Upper lobe of left lung (tissue), 6 donors: ENCODE measurements at regions not wholly inside any gene's neighbourhood (a gene's known extent, or its start where the extent isn't known, plus 50 kb on each side); places are given as distances from the start of the nearest gene placed in this dataset.

ENCODE experiments used
- ATAC-seq, 2 donors: fragments of 200-7000 bp; cut with Tn5 transposase; one replicate each; pipeline ENCODE4 v1.9.1; 2022; ENCODE audit warnings: mild to moderate bottlenecking in 2 of 2, moderate library complexity in 2 of 2; ENCODE audit not compliant: low FRiP score in 2 of 2
- DNase-seq, 2 donors: peaks; one replicate each; pipeline ENCODE4 v3.0.0-alpha.2; 2019 to 2020
- H3K27ac ChIP-seq, 4 donors: fragments of 200-600 bp; sonication (generic); one replicate each; pipeline ENCODE4 v1.5.1; 2016 to 2019
- H3K27me3 ChIP-seq, 4 donors: fragments of 200-600 bp; sonication (generic); one replicate each; pipeline ENCODE4 v1.5.1; 2017 to 2019
- H3K36me3 ChIP-seq, 4 donors: fragments of 200-600 bp; sonication (generic); one replicate each; pipeline ENCODE4 v1.5.1; 2016 to 2019
- H3K4me1 ChIP-seq, 4 donors: fragments of 200-600 bp; sonication (generic); one replicate each; pipeline ENCODE4 v1.5.1; 2018 to 2019
- H3K4me3 ChIP-seq, 4 donors: fragments of 200-600 bp; sonication (generic); one replicate each; pipeline ENCODE4 v1.5.1; 2017 to 2019; ENCODE audit warnings: mild to moderate bottlenecking in 2 of 4, moderate library complexity in 1 of 4
- H3K9me3 ChIP-seq, 4 donors: fragments of 200-600 bp; sonication (generic); one replicate each; pipeline ENCODE4 v1.5.1; 2018 to 2019
- CTCF ChIP-seq, 6 experiments: fragments of 450-650 bp in 4 of 6; fragments of 200-600 bp in 2 of 6; sonication (generic) in 2 of 6; IDR thresholded peaks; one replicate each; pipeline ENCODE4 v1.5.1; 2016 to 2019; ENCODE audit warnings: antibody characterized with exemption in 6 of 6
- EP300 ChIP-seq, 4 donors: sonication (generic); formaldehyde crosslinking; IDR thresholded peaks; one replicate each; pipeline ENCODE4 v1.5.1; 2017; ENCODE audit warnings: antibody characterized with exemption in 4 of 4, control low read depth in 2 of 4
- POLR2A ChIP-seq, 4 donors: fragments of 450-650 bp; IDR thresholded peaks; one replicate each; pipeline ENCODE4 v1.5.1; 2016 to 2017; ENCODE audit warnings: antibody characterized with exemption in 4 of 4, mild to moderate bottlenecking in 2 of 4
- POLR2AphosphoS5 ChIP-seq, 2 donors: sonication (generic); formaldehyde crosslinking; IDR thresholded peaks; one replicate each; pipeline ENCODE4 v1.5.1; 2017; ENCODE audit warnings: antibody characterized with exemption in 2 of 2
- WGBS, 2 donors: methylation state at CpG; one replicate each; pipeline ENCODE4 v1.1.5; 2017 to 2018; 5-methylcytosine and 5-hydroxymethylcytosine counted together
- donor health status: DM: no; HTN: no; CAD: no; lungs with moderate emphysema.
- donor health status: DM: no; HTN: yes; CAD: no; lungs with severe emphysema.

- no peak for DNase-seq
- ATAC-seq: peak; percentile 33 to 50
- peaks cover 0 to 14% (median 8%) of the 10 kb centered on the region in 4 donors for H3K4me1 ChIP-seq
- no peak overlapping the region for H3K4me3 ChIP-seq
- no peaks in the 10 kb centered on the region for H3K36me3 ChIP-seq
- TF ChIP-seq POLR2AphosphoS5 (IDR thresholded peaks at IDR 0.05) (peak; percentile 61 to 67), POLR2A (IDR thresholded peaks at IDR 0.05) (no peak)
- WGBS, 2 donors: 84 to 89% methylated on average over 4 to 6 of the region's 6 CpGs
- H3K9me3 ChIP-seq: no peaks in the 10 kb centered on the region
- H3K27me3 ChIP-seq: no peaks in the 10 kb centered on the region
- peak overlapping the region in 3 of 4 donors; percentile 22 to 76 (median 76) for H3K27ac ChIP-seq
These were observed 69.4 kb upstream of the AMPD3 start for GRCh38 chr11:10385696-10386095.

- no peaks in the 10 kb centered on the region for H3K9me3 ChIP-seq
- peak overlapping the region in 3 of 4 donors; percentile 22 to 76 (median 76) for H3K27ac ChIP-seq
- no peaks in the 10 kb centered on the region for H3K36me3 ChIP-seq
- TF ChIP-seq CTCF (IDR thresholded peaks at IDR 0.05) (no peak), POLR2AphosphoS5 (IDR thresholded peaks at IDR 0.05) (no peak), EP300 (IDR thresholded peaks at IDR 0.05) (no peak), POLR2A (IDR thresholded peaks at IDR 0.05) (no peak)
- no peak for ATAC-seq
- DNase-seq: no peak
- H3K4me1 ChIP-seq: peaks cover 0 to 18% (median 10%) of the 10 kb centered on the region in 4 donors
- 56 to 63% methylated on average over 5 of the region's 5 CpGs for WGBS, 2 donors
- no peaks in the 10 kb centered on the region for H3K27me3 ChIP-seq
- no peak overlapping the region for H3K4me3 ChIP-seq
These were observed 68.7 kb upstream of the AMPD3 start for GRCh38 chr11:10386361-10386760.

GRCh38 chr11:10386861-10387205 is 68.2 kb upstream of the AMPD3 start:
- TF ChIP-seq CTCF (IDR thresholded peaks at IDR 0.05) (no peak), EP300 (IDR thresholded peaks at IDR 0.05) (no peak)
- Histone ChIP-seq H3K9me3 (no peaks in the 10 kb centered on the region), H3K27ac (peak overlapping the region; percentile 22 to 76 (median 62)), H3K36me3 (no peaks in the 10 kb centered on the region), H3K4me3 (no peak overlapping the region), H3K4me1 (peaks cover 0 to 18% (median 10%) of the 10 kb centered on the region in 4 donors), H3K27me3 (no peaks in the 10 kb centered on the region)
- DNase-seq (no peak), ATAC-seq (no peak)
- 70 to 79% methylated on average over 6 of the region's 6 CpGs for WGBS, 2 donors

- peak; percentile 74 for ATAC-seq
These were observed 67.6 kb upstream of the AMPD3 start for GRCh38 chr11:10387206-10388083.

GRCh38 chr11:10388101-10388500 is 67.0 kb upstream of the AMPD3 start:
- DNase-seq: no peak
- Histone ChIP-seq H3K9me3 (no peaks in the 10 kb centered on the region), H3K4me3 (no peak overlapping the region), H3K27ac (peak overlapping the region; percentile 49 to 73 (median 62)), H3K27me3 (no peaks in the 10 kb centered on the region), H3K4me1 (peaks cover 4 to 18% (median 11%) of the 10 kb centered on the region in 4 donors), H3K36me3 (no peaks in the 10 kb centered on the region)
- TF ChIP-seq CTCF (IDR thresholded peaks at IDR 0.05): no peak
- TF ChIP-seq EP300 (IDR thresholded peaks at IDR 0.05): no peak
- TF ChIP-seq POLR2AphosphoS5 (IDR thresholded peaks at IDR 0.05): no peak
- TF ChIP-seq POLR2A (IDR thresholded peaks at IDR 0.05): no peak
- no peak for ATAC-seq
- 47 to 67% methylated on average over 5 of the region's 5 CpGs for WGBS, 2 donors

More at GRCh38 chr11:10387206-10388083, 67.6 kb upstream of the AMPD3 start:
- H3K27me3 ChIP-seq: no peaks in the 10 kb centered on the region
- H3K36me3 ChIP-seq: no peaks in the 10 kb centered on the region
- TF ChIP-seq POLR2AphosphoS5 (IDR thresholded peaks at IDR 0.05) (peak in 1 of 2 donors; percentile 49), CTCF (IDR thresholded peaks at IDR 0.05) (no peak)
- H3K4me1 ChIP-seq: peaks cover 3 to 18% (median 11%) of the 10 kb centered on the region in 4 donors
- H3K4me3 ChIP-seq: no peak overlapping the region
- H3K9me3 ChIP-seq: no peaks in the 10 kb centered on the region
- DNase-seq: peak in 1 of 2 donors; percentile 20
- peak overlapping the region; percentile 49 to 76 (median 62) for H3K27ac ChIP-seq
- WGBS, 2 donors: 61 to 65% methylated on average over 14 to 17 of the region's 17 CpGs
